Fibroblast of skin of right quadriceps (primary cell): ENCODE measurements at regions not wholly inside any gene's neighbourhood (a gene's known extent, or its start where the extent isn't known, plus 50 kb on each side); places are given as distances from the start of the nearest gene placed in this dataset.
A peak's percentile ranks its signal among the peaks of the same experiment; 100 is the strongest.
"Not testable (repeated sequence)": the region's sequence is repeated elsewhere in the genome, so short reads cannot be mapped to it uniquely, and the experiment has no call there.

Source experiments
- DNase-seq: peaks from one replicate; pipeline ENCODE4 v3.0.0-alpha.2; 2013

- DNase-seq = no peak
Measured at GRCh38 chr6:159522877-159523547, 170.0 kb downstream of the SOD2 start.

- no peak for DNase-seq
Measured at GRCh38 chr6:159521962-159522361, 171.1 kb downstream of the SOD2 start.

GRCh38 chr6:159520002-159520401 is 173.0 kb downstream of the SOD2 start:
- no peak for DNase-seq

- not testable (repeated sequence) for DNase-seq
Measured at GRCh38 chr6:159515811-159516210, 177.2 kb downstream of the SOD2 start.

- DNase-seq = peak; percentile 3
Measured at GRCh38 chr6:159513914-159514313, 179.1 kb downstream of the SOD2 start.

GRCh38 chr6:159513074-159513720 is 179.8 kb downstream of the SOD2 start:
- DNase-seq = no peak

GRCh38 chr6:159512571-159512970 is 180.5 kb downstream of the SOD2 start:
- no peak for DNase-seq

- DNase-seq = no peak
Measured at GRCh38 chr6:159512104-159512503, 180.9 kb downstream of the SOD2 start.

- no peak for DNase-seq
Measured at GRCh38 chr6:159510141-159510540, 182.9 kb downstream of the SOD2 start.

- no peak for DNase-seq
Measured at GRCh38 chr6:159508931-159509330, 184.1 kb downstream of the SOD2 start.

GRCh38 chr6:159506048-159506447 is 187.0 kb downstream of the SOD2 start:
- DNase-seq = no peak

GRCh38 chr6:159505140-159505922 is 187.7 kb downstream of the SOD2 start:
- DNase-seq = no peak

GRCh38 chr6:159501558-159501957 is 191.5 kb downstream of the SOD2 start:
- DNase-seq = no peak

GRCh38 chr6:159499034-159499433 is 194.0 kb downstream of the SOD2 start:
- DNase-seq = no peak

GRCh38 chr6:159494586-159494972 is 198.5 kb downstream of the SOD2 start:
- no peak for DNase-seq

GRCh38 chr6:159493898-159494585 is 199.0 kb downstream of the SOD2 start:
- DNase-seq = peak; percentile 8

GRCh38 chr6:159493231-159493897 is 199.7 kb downstream of the SOD2 start:
- no peak for DNase-seq

- no peak for DNase-seq
Measured at GRCh38 chr6:159490298-159490937, 202.6 kb downstream of the SOD2 start.

- peak; percentile 15 for DNase-seq
Measured at GRCh38 chr6:159487636-159488035, 205.4 kb downstream of the SOD2 start.

- DNase-seq = no peak
Measured at GRCh38 chr6:159483259-159483658, 209.8 kb downstream of the SOD2 start.

GRCh38 chr6:159481897-159482296 is 211.1 kb downstream of the SOD2 start:
- no peak for DNase-seq

GRCh38 chr6:159480471-159480870 is 212.6 kb downstream of the SOD2 start:
- DNase-seq = no peak
